Keratinocyte (primary cell): ENCODE measurements at regions not wholly inside any gene's neighbourhood (a gene's known extent, or its start where the extent isn't known, plus 50 kb on each side); places are given as distances from the start of the nearest gene placed in this dataset.

Experiments used
- CTCF ChIP-seq, 3 experiments: IDR thresholded peaks in 1 of 3; conservative IDR thresholded peaks in 1 of 3; optimal IDR thresholded peaks in 1 of 3; 2 replicates in 2 of 3; 3 replicates in 1 of 3; pipeline versions ENCODE3 to v1.5.1; 2011; ENCODE audit warnings: low read length in 3 of 3, mild to moderate bottlenecking in 3 of 3, moderate library complexity in 2 of 3, control low read depth in 1 of 3, inconsistent platforms in 1 of 3; ENCODE audit not compliant: insufficient read depth in 2 of 3; ENCODE audit errors: extremely low read depth in 1 of 3
- EZH2 ChIP-seq: IDR thresholded peaks from one replicate; pipeline ENCODE4 v1.6.1; 2012; ENCODE audit warnings: inconsistent platforms, mild to moderate bottlenecking, low read length, moderate library complexity

- TF ChIP-seq CTCF (optimal IDR thresholded peaks at IDR 0.05 in 1 of 3, IDR thresholded peaks at IDR 0.05 in 1 of 3, conservative IDR thresholded peaks at IDR 0.05 in 1 of 3; ENCODE audit: extremely low read depth in 1 of 3, insufficient read depth in 2 of 3, low read length in 3 of 3) (no peak), EZH2 (no peak)
Observed at GRCh38 chr12:58668233-58668632, 252.1 kb downstream of the LRIG3 start.
